ENCODE measurements at regions not wholly inside any gene's neighbourhood (a gene's known extent, or its start where the extent isn't known, plus 50 kb on each side); places are given as distances from the start of the nearest gene placed in this dataset.
A peak's percentile ranks its signal among the peaks of the same experiment; 100 is the strongest.

- no peak for DNase-seq (ENCODE audit: low spot score)
Observed at GRCh38 chr9:85260275-85260845, 481.4 kb downstream of the AGTPBP1 start.

- DNase-seq (ENCODE audit: low spot score), result peak; percentile 51
Observed at GRCh38 chr9:85258823-85259370, 482.9 kb downstream of the AGTPBP1 start.

GRCh38 chr9:85258236-85258635 is 483.5 kb downstream of the AGTPBP1 start:
- DNase-seq (ENCODE audit: low spot score), result no peak

GRCh38 chr9:85249313-85249621 is 492.5 kb downstream of the AGTPBP1 start:
- DNase-seq (ENCODE audit: low spot score), result no peak

- no peak for DNase-seq (ENCODE audit: low spot score)
Observed at GRCh38 chr9:85248514-85249312, 493.0 kb downstream of the AGTPBP1 start.

- no peak for DNase-seq (ENCODE audit: low spot score)
Observed at GRCh38 chr9:85246541-85246940, 495.2 kb downstream of the AGTPBP1 start.

- no peak for DNase-seq (ENCODE audit: low spot score)
Observed at GRCh38 chr9:85244856-85245255, 496.9 kb downstream of the AGTPBP1 start.

- DNase-seq (ENCODE audit: low spot score), result no peak
Observed at GRCh38 chr9:85243977-85244376, 497.8 kb downstream of the AGTPBP1 start.

- no peak for DNase-seq (ENCODE audit: low spot score)
Observed at GRCh38 chr9:85237478-85237877, 504.3 kb downstream of the AGTPBP1 start.

GRCh38 chr9:85230081-85230480 is 511.7 kb downstream of the AGTPBP1 start:
- DNase-seq (ENCODE audit: low spot score), result no peak

- no peak for DNase-seq (ENCODE audit: low spot score)
Observed at GRCh38 chr9:85228111-85228855, 513.5 kb downstream of the AGTPBP1 start.

GRCh38 chr9:85225180-85225579 is 516.6 kb downstream of the AGTPBP1 start:
- no peak for DNase-seq (ENCODE audit: low spot score)

- no peak for DNase-seq (ENCODE audit: low spot score)
Observed at GRCh38 chr9:85224729-85225128, 517.0 kb downstream of the AGTPBP1 start.

GRCh38 chr9:85224301-85224700 is 517.5 kb downstream of the AGTPBP1 start:
- no peak for DNase-seq (ENCODE audit: low spot score)

- DNase-seq (ENCODE audit: low spot score), result no peak
Observed at GRCh38 chr9:85223506-85224125, 518.1 kb downstream of the AGTPBP1 start.

- DNase-seq (ENCODE audit: low spot score), result no peak
Observed at GRCh38 chr9:85216601-85217000, 525.2 kb downstream of the AGTPBP1 start.

- no peak for DNase-seq (ENCODE audit: low spot score)
Observed at GRCh38 chr9:85215961-85216360, 525.8 kb downstream of the AGTPBP1 start.

GRCh38 chr9:85215416-85215815 is 526.3 kb downstream of the AGTPBP1 start:
- no peak for DNase-seq (ENCODE audit: low spot score)

- DNase-seq (ENCODE audit: low spot score), result no peak
Observed at GRCh38 chr9:85213650-85214607, 527.8 kb downstream of the AGTPBP1 start.

- no peak for DNase-seq (ENCODE audit: low spot score)
Observed at GRCh38 chr9:85212887-85213286, 528.9 kb downstream of the AGTPBP1 start.

GRCh38 chr9:85212209-85212608 is 529.5 kb downstream of the AGTPBP1 start:
- no peak for DNase-seq (ENCODE audit: low spot score)
